CD4-positive, alpha-beta T cell (primary cell): ENCODE measurements at regions not wholly inside any gene's neighbourhood (a gene's known extent, or its start where the extent isn't known, plus 50 kb on each side); places are given as distances from the start of the nearest gene placed in this dataset.

Source experiments
- ATAC-seq: fragments of 200-7000 bp; cut with Tn5 transposase; one replicate; pipeline ENCODE4 v1.10.0; 2022; ENCODE audit warnings: mild to moderate bottlenecking; ENCODE audit not compliant: poor library complexity
- CTCF ChIA-PET: fragments of 350-600 bp; sonication (Branson Sonifier 250); formaldehyde crosslinking; loops from one replicate; lab custom pipeline; 2021; ENCODE audit warnings: antibody characterized with exemption, inconsistent platforms; lab: Charles Lee
- POLR2A ChIA-PET: fragments of 350-600 bp; sonication (Branson Sonifier 250); formaldehyde crosslinking; loops from one replicate; lab custom pipeline; 2021; ENCODE audit warnings: antibody characterized with exemption, inconsistent platforms; lab: Charles Lee
- DNase-seq, 14 experiments: peaks; one replicate each; pipeline ENCODE4 v3.0.0-alpha.2; 2013 to 2020; ENCODE audit warnings: mixed read lengths in 2 of 14
- H3K27ac ChIP-seq, 2 donors: one replicate each; pipeline versions ENCODE4 v1.5.1 to v1.7.0; 2013; ENCODE audit warnings: low read length in 2 of 2, low read depth in 1 of 2, mild to moderate bottlenecking in 1 of 2
- H3K27me3 ChIP-seq, 2 experiments: 1 replicate in 1 of 2; 2 replicates in 1 of 2; pipeline versions ENCODE4 v1.6.1 to v1.7.0; 2013; ENCODE audit warnings: low read length in 2 of 2, control low read depth in 1 of 2, mild to moderate bottlenecking in 1 of 2, moderate library complexity in 1 of 2; ENCODE audit not compliant: insufficient read depth in 2 of 2, control insufficient read depth in 1 of 2
- H3K36me3 ChIP-seq: one replicate; pipeline ENCODE4 v1.6.1; 2013; ENCODE audit warnings: low read length, control low read depth; ENCODE audit not compliant: insufficient read depth
- H3K4me1 ChIP-seq: one replicate; pipeline ENCODE4 v1.6.1; 2013; ENCODE audit warnings: low read length, control low read depth; ENCODE audit not compliant: insufficient read depth
- H3K4me3 ChIP-seq: one replicate; pipeline ENCODE4 v1.5.1; 2013; ENCODE audit warnings: mild to moderate bottlenecking, low read length, moderate library complexity
- H3K9me3 ChIP-seq, 2 experiments: 1 replicate in 1 of 2; 2 replicates in 1 of 2; pipeline versions ENCODE4 v1.6.1 to v1.7.0; 2013; ENCODE audit warnings: low read length in 2 of 2, mild to moderate bottlenecking in 2 of 2, control low read depth in 1 of 2, moderate library complexity in 1 of 2; ENCODE audit not compliant: control insufficient read depth in 1 of 2, insufficient read depth in 1 of 2
- H3K27ac Mint-ChIP-seq: one replicate; pipeline ENCODE4 v1.8.0; 2020; ENCODE audit warnings: mixed read lengths
- H3K27me3 Mint-ChIP-seq: one replicate; pipeline ENCODE4 v1.8.0; 2021; ENCODE audit warnings: mixed read lengths
- H3K36me3 Mint-ChIP-seq: one replicate; pipeline ENCODE4 v1.8.0; 2021; ENCODE audit warnings: low read depth, mixed read lengths
- H3K4me1 Mint-ChIP-seq: one replicate; pipeline ENCODE4 v1.8.0; 2021; ENCODE audit warnings: low read depth, mixed read lengths
- H3K4me3 Mint-ChIP-seq: one replicate; pipeline ENCODE4 v1.8.0; 2020; ENCODE audit warnings: mild to moderate bottlenecking, mixed read lengths
- H3K9me3 Mint-ChIP-seq: one replicate; pipeline ENCODE4 v1.8.0; 2020; ENCODE audit warnings: mixed read lengths
- intact Hi-C, 2 experiments: fragments of 100-400 bp; cut with DNase I in 1 of 2; cut with micrococcal nuclease in 1 of 2; formaldehyde crosslinking; loops; one replicate each; pipeline versions ENCODE4 v1.15.1 to v1.9.0; 2023 to 2025; cut with DNase I, micrococcal nuclease
- TF ChIP-seq, protein P1 (sequence below): fragments of 200-600 bp; IDR thresholded peaks from one replicate; pipeline ENCODE4 v1.8.0; 2022; ENCODE audit warnings: antibody characterized with exemption, mild to moderate bottlenecking

DNA sequence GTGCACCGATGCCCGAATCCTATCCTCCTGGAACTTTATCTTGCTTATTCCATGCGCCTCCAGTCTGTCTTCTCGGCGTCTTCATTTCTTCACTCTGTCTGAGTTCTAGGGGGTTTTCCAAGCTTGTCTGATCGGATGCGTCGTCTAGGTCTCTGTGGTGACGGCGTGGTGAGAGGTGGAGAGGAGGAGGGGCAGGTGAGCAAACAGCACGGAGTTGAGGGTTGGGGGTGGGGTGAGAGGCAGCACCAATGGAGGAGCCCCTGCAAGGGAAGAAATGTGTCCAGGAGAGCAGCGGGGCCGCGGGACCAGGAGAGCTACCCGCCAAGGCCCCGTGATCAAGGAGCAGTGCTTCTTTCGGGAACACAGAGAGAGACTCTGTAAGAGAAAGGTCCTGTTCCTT lies 131.3 kb upstream of the TWIST2 start:
- POLR2A ChIA-PET = no interaction called here
- no peak overlapping the region for H3K4me3 Mint-ChIP-seq
- no peak overlapping the region for H3K27ac Mint-ChIP-seq
- no peaks in the 10 kb centered on the region for H3K36me3 Mint-ChIP-seq
- no peaks in the 10 kb centered on the region for H3K9me3 Mint-ChIP-seq
- DNase-seq (no peak), ATAC-seq (no peak)
- intact Hi-C loops = no loop called here
- H3K27me3 Mint-ChIP-seq = peaks cover 42% of the 10 kb centered on the region
- Histone ChIP-seq H3K27ac (no peak overlapping the region), H3K36me3 (no peaks in the 10 kb centered on the region), H3K27me3 (peaks cover 4 to 12% of the 10 kb centered on the region in 2 experiments), H3K9me3 (no peaks in the 10 kb centered on the region), H3K4me3 (no peak overlapping the region), H3K4me1 (no peaks in the 10 kb centered on the region)
- TF ChIP-seq, protein P1, sequence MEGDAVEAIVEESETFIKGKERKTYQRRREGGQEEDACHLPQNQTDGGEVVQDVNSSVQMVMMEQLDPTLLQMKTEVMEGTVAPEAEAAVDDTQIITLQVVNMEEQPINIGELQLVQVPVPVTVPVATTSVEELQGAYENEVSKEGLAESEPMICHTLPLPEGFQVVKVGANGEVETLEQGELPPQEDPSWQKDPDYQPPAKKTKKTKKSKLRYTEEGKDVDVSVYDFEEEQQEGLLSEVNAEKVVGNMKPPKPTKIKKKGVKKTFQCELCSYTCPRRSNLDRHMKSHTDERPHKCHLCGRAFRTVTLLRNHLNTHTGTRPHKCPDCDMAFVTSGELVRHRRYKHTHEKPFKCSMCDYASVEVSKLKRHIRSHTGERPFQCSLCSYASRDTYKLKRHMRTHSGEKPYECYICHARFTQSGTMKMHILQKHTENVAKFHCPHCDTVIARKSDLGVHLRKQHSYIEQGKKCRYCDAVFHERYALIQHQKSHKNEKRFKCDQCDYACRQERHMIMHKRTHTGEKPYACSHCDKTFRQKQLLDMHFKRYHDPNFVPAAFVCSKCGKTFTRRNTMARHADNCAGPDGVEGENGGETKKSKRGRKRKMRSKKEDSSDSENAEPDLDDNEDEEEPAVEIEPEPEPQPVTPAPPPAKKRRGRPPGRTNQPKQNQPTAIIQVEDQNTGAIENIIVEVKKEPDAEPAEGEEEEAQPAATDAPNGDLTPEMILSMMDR = no peak
- H3K4me1 Mint-ChIP-seq = no peaks in the 10 kb centered on the region
- CTCF ChIA-PET = no interaction called here

DNA sequence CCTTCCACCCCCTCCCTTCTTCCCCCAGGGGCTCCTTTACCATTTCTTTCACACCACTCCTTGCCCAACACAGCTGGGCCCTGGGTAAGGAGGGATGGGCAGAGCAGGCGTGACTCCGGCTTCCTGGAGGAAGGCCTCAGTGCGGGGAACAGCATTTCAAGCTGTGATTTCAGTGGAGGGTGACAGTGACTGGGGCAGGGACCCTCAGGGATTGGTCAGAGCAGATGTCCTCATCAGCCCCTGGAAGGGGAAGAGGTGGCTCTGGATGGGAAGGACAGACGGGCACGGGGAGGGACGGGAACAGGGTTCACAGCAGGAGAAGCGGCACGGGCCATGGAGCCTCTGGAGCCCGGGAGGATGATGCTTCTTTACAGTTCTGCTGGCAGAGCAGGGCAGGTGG lies 130.8 kb upstream of the TWIST2 start:
- intact Hi-C loops = no loop called here
- DNase-seq = no peak
- H3K4me3 ChIP-seq = no peak overlapping the region
- ChIA-PET POLR2A (no interaction called here), CTCF (no interaction called here)
- H3K9me3 ChIP-seq = no peaks in the 10 kb centered on the region
- peaks cover 0 to 12% of the 10 kb centered on the region in 2 experiments for H3K27me3 ChIP-seq
- Mint-ChIP-seq H3K27me3 (peaks cover 43% of the 10 kb centered on the region), H3K9me3 (no peaks in the 10 kb centered on the region), H3K27ac (no peak overlapping the region), H3K4me3 (no peak overlapping the region), H3K36me3 (no peaks in the 10 kb centered on the region), H3K4me1 (no peaks in the 10 kb centered on the region)
- ATAC-seq = no peak
- no peak overlapping the region for H3K27ac ChIP-seq
- TF ChIP-seq, protein P1 = no peak
- no peaks in the 10 kb centered on the region for H3K4me1 ChIP-seq
- no peaks in the 10 kb centered on the region for H3K36me3 ChIP-seq

DNA sequence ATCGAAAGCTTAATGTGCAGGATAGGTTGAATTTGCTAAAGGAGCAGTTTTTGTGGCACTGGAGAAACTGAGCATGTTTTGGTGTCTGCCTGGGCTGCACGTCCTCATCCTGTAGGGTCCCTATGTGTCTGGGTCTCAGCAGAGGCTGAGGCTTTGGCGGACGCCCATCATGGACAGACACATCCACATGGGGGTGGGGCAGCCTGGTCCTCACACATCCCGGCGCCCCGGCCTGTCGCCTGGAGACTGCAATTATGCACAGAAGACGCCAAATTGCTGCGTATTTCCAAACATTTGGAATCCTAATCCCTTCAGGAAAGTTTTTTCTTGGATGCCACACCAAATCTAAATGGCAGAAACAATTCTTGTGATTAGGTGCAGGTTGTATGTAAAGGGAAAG lies 128.2 kb upstream of the TWIST2 start:
- H3K4me1 ChIP-seq = no peaks in the 10 kb centered on the region
- ChIA-PET POLR2A (no interaction called here), CTCF (no interaction called here)
- DNase-seq = no peak
- Mint-ChIP-seq H3K27ac (no peak overlapping the region), H3K27me3 (peaks cover 54% of the 10 kb centered on the region), H3K4me3 (no peak overlapping the region), H3K9me3 (no peaks in the 10 kb centered on the region), H3K36me3 (no peaks in the 10 kb centered on the region), H3K4me1 (no peaks in the 10 kb centered on the region)
- TF ChIP-seq, protein P1 = no peak
- no peak overlapping the region for H3K4me3 ChIP-seq
- H3K27ac ChIP-seq = no peak overlapping the region
- peaks cover 0 to 8% of the 10 kb centered on the region in 2 experiments for H3K9me3 ChIP-seq
- no peak for ATAC-seq
- H3K27me3 ChIP-seq = peaks cover 0 to 10% of the 10 kb centered on the region in 2 experiments
- H3K36me3 ChIP-seq = no peaks in the 10 kb centered on the region
- intact Hi-C loops = no loop called here
